H1 (cell line): ENCODE measurements at regions not wholly inside any gene's neighbourhood (a gene's known extent, or its start where the extent isn't known, plus 50 kb on each side); places are given as distances from the start of the nearest gene placed in this dataset.

Experiments used
- CTCF ChIA-PET: fragments of 300-600 bp; sonication (Branson Sonifier 250); formaldehyde crosslinking; loops from one replicate; lab custom pipeline; 2021; ENCODE audit not compliant: partially characterized antibody; lab: Charles Lee
- POLR2A ChIA-PET: fragments of 300-600 bp; sonication (Branson Sonifier 250); formaldehyde crosslinking; loops from one replicate; lab custom pipeline; 2021; ENCODE audit warnings: inconsistent platforms; ENCODE audit not compliant: partially characterized antibody; lab: Charles Lee
- DNase-seq, 2 experiments: peaks; one replicate each; pipeline versions ENCODE4 v3.0.0 to v3.0.0-alpha.2; 2010 to 2022; ENCODE audit warnings: low spot score in 2 of 2, low read depth in 1 of 2, mixed read lengths in 1 of 2
- FAIRE-seq: peaks from 2 replicates; lab custom pipeline; 2011; peaks lifted over from hg19 to GRCh38; lab: Jason Lieb, UNC
- H2AFZ ChIP-seq: 2 replicates; pipeline ENCODE4 v1.8.1; 2012; ENCODE audit warnings: low read length, inconsistent platforms
- H2AK5ac ChIP-seq: 2 replicates; pipeline ENCODE4 v1.6.1; 2013; ENCODE audit warnings: low read depth, low read length
- H2BK120ac ChIP-seq: replicated peaks from 2 replicates; pipeline ENCODE3; 2013; ENCODE audit warnings: low read depth, low read length, inconsistent platforms
- H2BK12ac ChIP-seq: 2 replicates; pipeline ENCODE4 v1.6.1; 2013; ENCODE audit warnings: low read depth, low read length
- H2BK15ac ChIP-seq: 2 replicates; pipeline ENCODE4 v1.6.1; 2013; ENCODE audit warnings: low read length
- H2BK20ac ChIP-seq: 2 replicates; pipeline ENCODE4 v1.6.1; 2013; ENCODE audit warnings: low read length
- H2BK5ac ChIP-seq: 2 replicates; pipeline ENCODE4 v1.6.1; 2013; ENCODE audit warnings: low read depth, low read length
- H3K14ac ChIP-seq: 2 replicates; pipeline ENCODE4 v1.6.1; 2013; ENCODE audit warnings: inconsistent platforms; ENCODE audit not compliant: insufficient read length
- H3K18ac ChIP-seq: 2 replicates; pipeline ENCODE4 v1.6.1; 2013; ENCODE audit warnings: low read length; ENCODE audit errors: extremely low read depth
- H3K23ac ChIP-seq: 2 replicates; pipeline ENCODE4 v1.6.1; 2013; ENCODE audit warnings: inconsistent platforms; ENCODE audit not compliant: insufficient read length
- H3K23me2 ChIP-seq: 2 replicates; pipeline ENCODE4 v1.6.1; 2013; ENCODE audit warnings: low read depth, low read length
- H3K27ac ChIP-seq: 2 replicates; pipeline ENCODE4 v1.6.1; 2011; ENCODE audit warnings: low read depth, low read length, inconsistent platforms
- H3K27me3 ChIP-seq, 4 experiments: replicated peaks in 1 of 4; 1 replicate in 1 of 4; 2 replicates in 3 of 4; pipeline versions ENCODE4 v1.6.1 to v1.8.1; 2011 to 2013; ENCODE audit warnings: low read length in 3 of 4, mild to moderate bottlenecking in 3 of 4, inconsistent platforms in 2 of 4, mixed read lengths in 2 of 4, moderate library complexity in 1 of 4; ENCODE audit not compliant: control insufficient read depth in 3 of 4, insufficient read depth in 3 of 4; ENCODE audit errors: extremely low read depth in 1 of 4
- H3K36me3 ChIP-seq, 4 experiments: 2 replicates each; pipeline versions ENCODE4 v1.6.1 to v1.8.1; 2011 to 2013; ENCODE audit warnings: mild to moderate bottlenecking in 4 of 4, low read length in 3 of 4, moderate library complexity in 2 of 4, control low read depth in 1 of 4, inconsistent platforms in 1 of 4; ENCODE audit not compliant: insufficient read depth in 4 of 4, control insufficient read depth in 2 of 4
- H3K4ac ChIP-seq: replicated peaks from 2 replicates; pipeline ENCODE3; 2013; ENCODE audit warnings: low read length, low read depth, mixed read lengths, inconsistent platforms; ENCODE audit not compliant: insufficient read length
- H3K4me1 ChIP-seq, 4 experiments: replicated peaks in 1 of 4; 1 replicate in 1 of 4; 2 replicates in 3 of 4; pipeline versions ENCODE4 v1.6.1 to v1.8.1; 2011 to 2013; ENCODE audit warnings: low read length in 3 of 4, inconsistent platforms in 2 of 4, mixed read lengths in 1 of 4; ENCODE audit not compliant: insufficient read depth in 4 of 4, control insufficient read depth in 3 of 4
- H3K4me2 ChIP-seq, 2 experiments: 2 replicates each; pipeline versions ENCODE4 v1.6.1 to v1.8.1; 2011 to 2013; ENCODE audit warnings: low read depth in 2 of 2, low read length in 2 of 2, control low read depth in 1 of 2, inconsistent platforms in 1 of 2, mild to moderate bottlenecking in 1 of 2; ENCODE audit not compliant: insufficient read depth in 1 of 2
- H3K4me3 ChIP-seq, 4 experiments: fragments of 200-600, 300-600 bp in 1 of 4; sonication (generic), shearing (Covaris generic), sonication (Bioruptor Twin) in 1 of 4; 2 replicates each; pipeline versions ENCODE4 v1.5.1 to v1.8.1; 2011 to 2016; ENCODE audit warnings: low read length in 4 of 4, low read depth in 3 of 4, control low read depth in 2 of 4, inconsistent platforms in 2 of 4, mild to moderate bottlenecking in 2 of 4, mixed read lengths in 1 of 4, moderate library complexity in 1 of 4; ENCODE audit not compliant: insufficient read depth in 2 of 4; ENCODE audit errors: extremely low read depth in 1 of 4
- H3K56ac ChIP-seq: replicated peaks from 2 replicates; pipeline ENCODE3; 2013; ENCODE audit warnings: low read depth, mild to moderate bottlenecking, mixed read lengths, low read length, inconsistent platforms; ENCODE audit not compliant: insufficient read length
- H3K79me1 ChIP-seq: 2 replicates; pipeline ENCODE4 v1.6.1; 2013; ENCODE audit warnings: low read depth, low read length, control low read depth
- H3K79me2 ChIP-seq, 2 experiments: 2 replicates each; pipeline versions ENCODE4 v1.6.1 to v1.8.1; 2012 to 2013; ENCODE audit warnings: low read length in 2 of 2, mild to moderate bottlenecking in 2 of 2, inconsistent platforms in 1 of 2; ENCODE audit not compliant: insufficient read depth in 2 of 2, control insufficient read depth in 1 of 2
- H3K9ac ChIP-seq, 4 experiments: replicated peaks in 1 of 4; 1 replicate in 1 of 4; 2 replicates in 3 of 4; pipeline versions ENCODE4 v1.6.1 to v1.8.1; 2011 to 2013; ENCODE audit warnings: low read depth in 3 of 4, low read length in 3 of 4, control low read depth in 2 of 4, mild to moderate bottlenecking in 2 of 4, moderate library complexity in 2 of 4, inconsistent platforms in 1 of 4; ENCODE audit errors: extremely low read depth in 1 of 4
- H3K9me3 ChIP-seq, 2 experiments: 2 replicates each; pipeline versions ENCODE4 v1.6.1 to v1.8.1; 2012 to 2013; ENCODE audit warnings: mild to moderate bottlenecking in 2 of 2, moderate library complexity in 2 of 2, control low read depth in 1 of 2, inconsistent platforms in 1 of 2, low read depth in 1 of 2, low read length in 1 of 2, mixed read lengths in 1 of 2; ENCODE audit not compliant: insufficient read depth in 2 of 2
- H4K20me1 ChIP-seq, 2 experiments: replicated peaks in 1 of 2; 2 replicates each; pipeline versions ENCODE3 to v1.8.1; 2011 to 2013; ENCODE audit warnings: inconsistent platforms in 2 of 2, low read length in 2 of 2, mild to moderate bottlenecking in 1 of 2; ENCODE audit not compliant: insufficient read depth in 2 of 2, control insufficient read depth in 1 of 2
- H4K5ac ChIP-seq: 2 replicates; pipeline ENCODE4 v1.6.1; 2013; ENCODE audit warnings: low read length, low read depth, mixed read lengths, inconsistent platforms; ENCODE audit not compliant: insufficient read length
- H4K8ac ChIP-seq: 2 replicates; pipeline ENCODE4 v1.8.0; 2013; ENCODE audit warnings: mild to moderate bottlenecking, moderate library complexity, low read length, inconsistent platforms; ENCODE audit not compliant: insufficient read depth; ENCODE audit errors: extremely low read depth
- H4K91ac ChIP-seq: replicated peaks from 2 replicates; pipeline ENCODE3; 2013; ENCODE audit warnings: low read length, mixed read lengths, inconsistent platforms; ENCODE audit not compliant: insufficient read length
- NRF1 ChIP-seq: IDR thresholded peaks from 2 replicates; pipeline ENCODE4 v1.6.1; 2011; ENCODE audit warnings: mild to moderate bottlenecking, low read depth, low read length, improper control_type of control experiment
- SIRT6 ChIP-seq: IDR thresholded peaks from one replicate; pipeline ENCODE4 v1.7.1; 2012; ENCODE audit warnings: low read length, inconsistent platforms
- WGBS, 2 experiments: shearing (Covaris generic) in 1 of 2; methylation state at CpG; one replicate each; pipeline versions ENCODE4 v1.1.6 to v1.1.7; 2013 to 2015; ENCODE audit warnings: low lambda C conversion rate in 2 of 2, mixed read lengths in 2 of 2, inconsistent platforms in 1 of 2, low coverage in 1 of 2, missing lambda C conversion rate in 1 of 2; ENCODE audit not compliant: insufficient replicate concordance in 2 of 2, insufficient coverage in 1 of 2, insufficient read length in 1 of 2; ENCODE audit errors: extremely low coverage in 1 of 2, missing lambda C conversion rate in 1 of 2; 5-methylcytosine and 5-hydroxymethylcytosine counted together
- TF ChIP-seq, protein P1 (sequence below): IDR thresholded peaks from 2 replicates; pipeline ENCODE4 v1.6.1; 2011; ENCODE audit warnings: low read length, improper control_type of control experiment

DNA sequence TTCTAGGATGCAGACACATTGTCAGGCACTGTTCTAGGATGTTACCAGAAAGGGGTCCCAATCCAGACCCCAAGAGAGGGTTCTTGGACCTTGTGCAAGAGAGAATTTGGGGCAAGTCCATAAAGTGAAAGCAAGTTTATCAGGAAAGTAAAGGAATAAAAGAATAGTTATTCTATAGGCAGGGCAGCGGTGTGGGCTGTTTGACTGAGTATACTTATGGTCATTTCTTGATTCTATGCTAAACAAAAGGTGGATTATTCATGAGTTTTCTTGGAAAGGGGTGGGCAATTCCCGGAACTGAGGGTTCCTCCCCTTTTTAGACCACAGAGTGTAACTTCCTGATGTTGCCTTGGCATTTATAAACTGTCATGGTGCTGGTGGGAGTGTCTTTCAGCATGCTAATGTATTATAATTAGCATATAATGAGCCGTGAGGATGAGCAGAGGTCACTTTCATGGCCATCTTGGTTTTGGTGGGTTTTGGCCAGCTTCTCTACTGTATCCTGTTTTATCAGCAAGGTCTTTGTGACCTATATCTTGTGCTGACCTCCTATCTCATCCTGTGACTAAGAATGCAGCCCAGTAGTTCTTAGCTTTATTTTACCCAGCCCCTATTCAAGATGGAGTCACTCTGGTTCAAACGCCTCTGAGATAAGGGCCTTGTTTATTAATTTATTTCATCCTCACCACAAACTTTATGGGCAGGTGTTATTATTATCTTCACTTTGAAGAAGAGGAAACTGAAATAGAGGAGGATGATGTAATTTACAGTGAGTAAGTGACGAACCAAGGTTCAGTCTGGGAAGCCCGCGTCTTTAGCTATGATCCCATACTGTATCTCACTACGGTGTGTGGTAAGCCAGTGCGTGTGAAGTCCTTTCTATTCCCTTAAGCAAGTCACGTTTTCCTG lies 186.0 kb upstream of the KLF4 start:
- Histone ChIP-seq H3K4me1 (peaks cover 8 to 14% (median 11%) of the 10 kb centered on the region in 4 experiments; a peak in 6 of 7 replicates), H3K79me1 (no peaks in the 10 kb centered on the region), H3K4me3 (no peak overlapping the region), H3K9ac (no peak overlapping the region), H3K9me3 (no peaks in the 10 kb centered on the region), H3K36me3 (no peaks in the 10 kb centered on the region), H3K14ac (no peak overlapping the region), H3K4me2 (peak overlapping the region in 1 of 2 experiments; percentile 63; a peak in 1 of 4 replicates), H2BK120ac (peak overlapping the region; percentile 95), H4K8ac (no peak overlapping the region), H2AK5ac (peak overlapping the region; percentile 45), H4K91ac (peak overlapping the region; percentile 65), H3K56ac (no peak overlapping the region), H3K23me2 (no peaks in the 10 kb centered on the region)
- DNase-seq = no peak
- POLR2A ChIA-PET = no interaction called here
- TF ChIP-seq SIRT6 (no peak), NRF1 (no peak)
- TF ChIP-seq, protein P1, sequence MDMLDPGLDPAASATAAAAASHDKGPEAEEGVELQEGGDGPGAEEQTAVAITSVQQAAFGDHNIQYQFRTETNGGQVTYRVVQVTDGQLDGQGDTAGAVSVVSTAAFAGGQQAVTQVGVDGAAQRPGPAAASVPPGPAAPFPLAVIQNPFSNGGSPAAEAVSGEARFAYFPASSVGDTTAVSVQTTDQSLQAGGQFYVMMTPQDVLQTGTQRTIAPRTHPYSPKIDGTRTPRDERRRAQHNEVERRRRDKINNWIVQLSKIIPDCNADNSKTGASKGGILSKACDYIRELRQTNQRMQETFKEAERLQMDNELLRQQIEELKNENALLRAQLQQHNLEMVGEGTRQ = no peak
- TF ChIP-seq, all 59 proteins: peak for 0
- Histone ChIP-seq H3K79me2 (no peaks in the 10 kb centered on the region), H4K20me1 (no peaks in the 10 kb centered on the region), H3K18ac (peak overlapping the region; percentile 94), H3K27ac (peak overlapping the region; percentile 76; the same call in 1 of the 2 replicates), H3K27me3 (no peaks in the 10 kb centered on the region), H2BK15ac (peak overlapping the region; percentile 34; the same call in 1 of the 2 replicates), H2BK20ac (peak overlapping the region; percentile 100), H2AFZ (no peak overlapping the region), H2BK5ac (peak overlapping the region; percentile 96), H3K4ac (peak overlapping the region; percentile 53), H3K23ac (no peak overlapping the region), H4K5ac (no peak overlapping the region), H2BK12ac (peak overlapping the region; percentile 99)
- no peak for FAIRE-seq
- CTCF ChIA-PET = no interaction called here
- WGBS, 2 experiments = 84% methylated on average over 10 of the region's 10 CpGs; no CpG with 5 or more reads in 1 of the 2 experiments
